ENCODE measurements at regions not wholly inside any gene's neighbourhood (a gene's known extent, or its start where the extent isn't known, plus 50 kb on each side); places are given as distances from the start of the nearest gene placed in this dataset.
"Not testable (repeated sequence)": the region's sequence is repeated elsewhere in the genome, so short reads cannot be mapped to it uniquely, and the experiment has no call there.

DNA sequence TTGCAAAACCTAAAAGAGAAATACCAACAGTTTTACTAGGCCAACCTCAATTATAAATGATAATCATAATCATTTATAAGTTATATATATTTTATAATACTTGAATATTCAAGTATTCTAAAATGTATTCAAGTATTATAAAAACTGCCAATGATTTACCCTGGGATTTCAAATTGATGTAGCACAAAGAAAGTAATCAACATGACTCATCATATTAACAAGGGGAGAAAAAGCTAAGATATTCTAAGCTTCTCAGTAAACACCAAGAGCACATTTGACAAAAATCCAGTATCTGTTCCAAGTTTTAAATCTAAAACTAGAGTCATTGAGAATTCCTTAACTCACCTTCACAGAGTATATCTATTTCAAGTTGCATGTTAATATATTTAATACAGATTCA lies 56.1 kb downstream of the CAPZA3 start:
- no peak for DNase-seq (ENCODE audit: extremely low read depth, low read depth, low spot score)

DNA sequence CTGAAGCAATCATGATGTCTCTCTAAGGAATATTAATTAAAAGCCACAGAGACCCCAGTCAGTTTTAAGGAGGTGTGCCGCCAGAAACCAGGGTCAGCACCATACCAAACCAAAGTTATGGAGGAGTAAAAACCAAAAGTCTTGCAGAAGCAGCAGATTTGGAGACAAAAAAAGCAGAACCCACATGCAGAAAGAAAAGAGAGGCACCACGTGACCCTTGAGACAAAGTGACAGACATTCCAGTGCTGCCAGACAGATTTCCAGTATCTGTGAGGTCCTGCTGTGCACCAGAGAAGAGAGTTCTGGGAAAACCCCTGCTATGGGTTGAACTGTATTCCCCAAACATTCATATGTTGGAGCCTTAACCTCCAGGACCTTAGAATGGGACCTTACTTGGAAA lies 59.7 kb downstream of the CAPZA3 start:
- no peak for DNase-seq (ENCODE audit: extremely low read depth, low read depth, low spot score)

DNA sequence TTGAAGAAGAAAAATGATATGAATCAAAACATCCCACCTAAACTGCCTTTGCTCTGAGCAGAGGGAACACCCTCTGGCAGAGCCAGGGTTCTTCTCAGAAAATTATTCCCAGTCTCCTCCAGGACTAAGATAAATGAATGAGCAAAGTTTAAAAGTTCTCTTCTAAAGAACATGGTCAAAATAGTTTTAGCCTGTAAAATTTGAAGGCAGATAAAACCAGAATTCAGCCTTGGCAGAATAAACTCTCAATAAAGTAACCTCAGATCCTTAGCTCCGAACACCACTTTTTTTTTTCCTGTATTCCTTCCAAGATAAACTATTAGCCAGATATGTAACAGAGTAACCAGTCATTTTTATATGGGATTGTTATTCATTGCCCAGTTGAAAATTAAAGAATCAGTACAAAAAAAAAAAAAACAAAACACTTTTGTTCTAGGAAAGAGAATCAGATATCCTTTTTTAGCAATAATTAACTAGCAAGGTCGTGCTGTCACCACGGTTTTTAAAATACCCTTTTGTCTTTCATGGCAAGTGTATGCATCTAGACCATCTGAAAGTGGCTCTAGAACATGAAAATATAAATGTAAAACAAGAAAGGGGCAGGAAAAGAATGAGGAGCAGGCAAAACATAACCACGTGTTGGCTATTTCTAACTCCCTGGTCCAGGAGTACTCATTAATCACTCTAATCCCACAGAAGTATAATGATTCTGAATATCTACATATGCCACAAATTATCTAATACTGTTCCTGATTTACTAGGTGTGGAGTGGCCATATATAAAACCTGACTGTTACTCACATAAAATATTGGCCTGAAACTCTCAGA lies 60.8 kb downstream of the CAPZA3 start:
- no peak for DNase-seq (ENCODE audit: extremely low read depth, low read depth, low spot score)

DNA sequence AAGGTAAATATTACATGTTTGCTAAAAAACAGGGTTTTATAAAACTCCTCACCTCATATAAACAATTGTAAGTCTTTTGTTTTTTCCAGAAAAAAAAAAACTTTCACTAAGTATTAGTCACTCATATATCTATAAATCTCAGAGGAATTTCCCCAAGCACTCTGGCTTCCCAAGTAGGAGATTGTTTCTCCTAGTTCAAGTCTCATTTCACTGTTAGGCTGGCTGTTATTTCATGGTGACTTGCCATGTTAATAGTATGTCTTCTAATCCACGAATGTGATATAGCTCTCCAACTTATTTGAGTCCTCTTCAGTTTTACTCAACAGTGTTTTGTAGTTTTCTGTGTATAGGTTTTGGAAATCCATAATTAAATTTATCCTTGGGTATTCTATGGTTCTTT lies 61.6 kb downstream of the CAPZA3 start:
- no peak for DNase-seq (ENCODE audit: extremely low read depth, low read depth, low spot score)

DNA sequence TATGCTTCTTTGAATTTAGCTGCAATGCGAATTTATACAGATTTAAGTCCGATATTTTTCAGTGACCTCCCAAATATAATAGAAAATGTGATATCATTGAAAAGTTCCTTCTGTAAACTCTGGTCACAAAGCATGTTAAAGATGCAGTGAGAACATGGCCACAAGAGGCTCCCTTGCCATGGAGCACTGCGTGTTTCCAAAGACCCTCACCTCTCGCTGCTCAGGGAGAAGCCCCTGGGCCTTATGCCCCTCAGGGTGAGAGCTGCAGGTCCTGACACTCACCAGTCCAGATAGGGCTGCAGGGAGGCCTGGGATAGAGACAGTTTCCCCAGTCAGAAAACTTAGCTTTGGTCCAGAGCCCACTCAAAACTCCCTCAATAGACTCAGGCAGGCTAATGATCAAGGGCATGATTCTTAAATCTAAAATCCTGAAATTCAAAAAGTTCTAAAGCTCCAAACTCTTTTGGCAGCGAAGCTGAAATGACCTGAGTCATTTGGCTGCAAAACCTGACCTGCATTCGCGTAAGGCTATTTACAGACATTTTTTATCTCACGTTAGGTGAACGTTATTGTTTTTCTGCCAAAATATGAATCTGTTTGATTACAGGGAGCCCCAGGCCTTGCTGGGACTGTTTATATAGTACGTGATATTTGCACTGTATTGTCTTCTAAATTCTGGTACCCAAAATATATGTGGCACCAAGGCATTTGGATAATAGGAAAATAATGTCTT lies 67.8 kb downstream of the CAPZA3 start:
- DNase-seq (ENCODE audit: extremely low read depth, low read depth, low spot score) = no peak

DNA sequence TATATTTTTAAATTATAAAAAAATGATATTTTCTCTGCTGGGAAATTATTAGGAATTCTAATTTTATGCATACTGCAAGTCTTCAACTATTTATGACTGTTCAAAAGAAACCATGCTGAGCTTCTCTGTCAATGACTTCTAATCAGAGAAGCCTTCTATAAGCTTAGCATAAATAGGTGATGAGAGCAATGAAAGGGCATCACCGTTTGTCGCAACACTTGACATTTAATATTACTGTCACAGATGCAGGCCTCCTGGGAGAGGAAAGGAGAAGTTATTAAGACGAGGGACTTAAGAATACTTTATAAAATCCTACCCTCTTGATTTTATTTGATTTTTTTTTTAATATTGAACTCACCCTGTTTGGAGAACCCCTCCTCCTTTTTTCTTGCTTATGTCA lies 69.8 kb downstream of the CAPZA3 start:
- no peak for DNase-seq (ENCODE audit: extremely low read depth, low read depth, low spot score)

DNA sequence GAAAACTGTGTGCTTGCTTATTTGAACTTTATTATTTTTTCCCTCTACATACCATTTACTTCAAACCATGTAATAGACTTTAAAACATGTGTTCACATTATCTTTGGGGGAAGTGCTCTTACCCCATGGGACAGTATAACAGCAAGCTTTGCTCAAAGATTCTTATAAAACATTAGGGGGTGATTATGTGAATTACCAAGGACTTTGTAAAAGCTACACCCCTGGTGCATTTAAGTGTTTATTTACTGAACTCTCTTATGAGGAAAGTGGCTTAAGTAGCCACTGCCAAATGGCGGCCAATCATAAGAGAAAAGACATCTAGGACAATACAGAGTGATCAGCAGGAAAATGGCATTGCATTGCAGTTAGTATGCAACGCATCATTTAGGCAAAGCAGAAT lies 70.3 kb downstream of the CAPZA3 start:
- DNase-seq (ENCODE audit: extremely low read depth, low read depth, low spot score) = no peak

DNA sequence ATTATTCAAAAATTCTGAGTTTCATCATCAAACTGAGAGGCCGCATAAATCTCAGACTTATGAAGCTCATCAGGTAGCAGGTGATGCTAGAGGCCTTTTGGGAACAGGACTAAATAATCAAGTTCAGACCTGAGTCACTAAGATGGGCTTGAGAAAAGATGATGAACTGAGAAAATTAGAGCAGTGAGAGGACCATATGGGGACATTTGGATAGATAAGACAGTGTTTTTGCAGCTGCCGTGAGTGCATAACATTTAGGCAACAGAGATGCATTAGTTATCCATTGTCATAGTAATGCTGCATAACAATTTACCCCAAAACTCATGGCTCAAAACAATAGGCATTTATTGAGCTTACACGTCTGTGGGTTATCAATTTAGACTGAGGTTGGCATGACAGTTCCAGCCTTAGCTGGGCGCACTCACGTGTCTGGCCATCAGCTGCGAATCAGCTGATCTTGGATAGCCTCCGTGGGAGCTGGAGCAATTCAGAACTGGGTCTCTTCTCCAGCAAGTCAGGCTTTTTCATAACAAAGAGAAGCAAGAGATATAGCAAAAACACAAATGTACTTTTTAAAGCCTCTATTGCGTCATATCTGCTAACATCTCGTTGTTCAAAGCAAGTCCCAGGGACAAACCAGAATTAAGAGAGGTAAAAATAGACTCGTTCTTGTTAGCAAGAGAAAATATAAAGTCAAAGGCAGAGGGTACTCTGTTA lies 72.8 kb downstream of the CAPZA3 start:
- no peak for DNase-seq (ENCODE audit: extremely low read depth, low read depth, low spot score)

DNA sequence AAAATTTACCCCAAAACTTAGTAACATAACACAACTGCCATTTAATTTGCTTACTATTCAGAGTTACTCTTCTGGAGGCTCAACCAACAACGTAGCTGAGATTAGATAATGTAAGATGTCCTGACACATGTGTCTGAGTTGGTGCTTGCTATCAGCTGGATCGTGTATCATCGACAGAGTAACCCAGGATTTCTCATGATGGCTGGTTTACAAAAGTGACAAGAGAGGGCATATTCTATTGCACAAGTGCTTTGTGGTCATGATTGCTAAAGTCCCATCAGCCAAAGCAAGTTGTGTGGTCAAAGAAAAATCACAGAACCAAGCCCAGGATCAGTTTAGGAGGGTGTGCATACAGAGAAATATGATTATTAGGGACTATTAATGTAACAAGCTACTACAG lies 73.4 kb downstream of the CAPZA3 start:
- no peak for DNase-seq (ENCODE audit: extremely low read depth, low read depth, low spot score)

DNA sequence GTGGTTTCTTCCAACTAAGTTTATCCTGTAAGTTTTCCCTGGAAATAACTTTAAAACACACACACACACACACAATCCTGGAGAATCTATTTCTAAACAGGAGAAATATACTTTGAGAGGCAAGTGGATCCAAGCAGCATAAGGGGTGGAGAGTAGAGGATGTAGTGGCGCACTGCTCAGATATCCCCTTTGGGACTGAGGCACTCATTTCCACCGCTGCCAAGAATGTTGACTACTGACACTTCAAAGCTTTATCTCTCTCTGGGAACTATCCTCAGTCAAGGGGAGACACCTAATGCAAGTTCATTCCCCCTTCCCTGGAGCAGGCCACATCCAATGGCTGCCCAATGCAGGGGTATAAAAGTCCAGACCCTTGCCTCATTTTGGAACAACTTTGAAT lies 75.8 kb downstream of the CAPZA3 start:
- DNase-seq (ENCODE audit: extremely low read depth, low read depth, low spot score) = no peak

DNA sequence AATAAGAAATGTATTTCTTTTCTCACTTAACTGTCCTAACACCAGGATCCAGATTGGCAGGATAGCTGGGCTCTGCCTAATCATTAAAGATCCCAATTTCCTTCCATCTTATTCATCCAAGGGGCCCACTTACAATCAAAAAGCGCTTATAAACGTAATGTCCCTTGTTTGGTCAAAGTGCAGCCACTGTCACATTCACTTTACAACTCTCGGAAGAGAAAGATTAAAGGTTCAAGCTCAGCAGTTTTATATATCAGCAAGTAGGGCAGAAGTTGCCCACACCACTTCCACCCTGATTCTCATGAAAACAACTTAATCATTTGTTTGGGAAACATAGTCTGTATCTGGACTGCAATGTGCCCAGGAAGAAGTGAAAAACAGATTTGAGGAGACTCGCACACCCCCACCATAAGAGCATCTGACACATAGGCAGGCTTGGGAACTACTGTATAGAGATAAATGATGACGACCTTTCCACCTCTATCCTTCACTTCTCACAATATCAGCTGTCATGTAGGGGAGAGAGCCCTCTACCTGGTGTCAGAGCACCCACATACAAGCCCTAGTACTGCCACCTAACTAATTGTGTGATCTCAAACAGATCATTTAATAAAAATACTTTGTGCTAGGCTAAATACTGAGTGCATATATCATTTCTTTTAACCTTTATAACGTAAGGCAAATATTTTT lies 80.8 kb downstream of the CAPZA3 start:
- DNase-seq (ENCODE audit: extremely low read depth, low read depth, low spot score) = no peak

DNA sequence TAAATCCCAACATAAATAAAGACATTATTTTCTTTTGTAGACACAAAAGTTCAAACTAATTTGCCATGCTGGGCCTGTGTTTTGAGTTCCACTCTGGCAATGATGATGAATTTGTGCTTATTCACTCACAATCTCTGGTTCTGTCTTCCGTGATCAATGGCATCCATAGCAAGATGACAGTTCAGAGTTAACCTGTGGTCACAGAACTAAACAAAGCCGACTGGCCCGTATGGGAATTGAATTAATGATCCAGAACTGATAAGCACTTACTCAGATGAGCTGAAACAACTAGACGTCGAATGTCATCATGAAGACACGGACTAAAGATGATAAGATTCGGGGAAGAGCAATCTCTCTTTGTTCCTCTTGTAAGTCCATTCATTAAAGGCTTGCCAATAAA lies 81.6 kb downstream of the CAPZA3 start:
- DNase-seq (ENCODE audit: extremely low read depth, low read depth, low spot score) = no peak

DNA sequence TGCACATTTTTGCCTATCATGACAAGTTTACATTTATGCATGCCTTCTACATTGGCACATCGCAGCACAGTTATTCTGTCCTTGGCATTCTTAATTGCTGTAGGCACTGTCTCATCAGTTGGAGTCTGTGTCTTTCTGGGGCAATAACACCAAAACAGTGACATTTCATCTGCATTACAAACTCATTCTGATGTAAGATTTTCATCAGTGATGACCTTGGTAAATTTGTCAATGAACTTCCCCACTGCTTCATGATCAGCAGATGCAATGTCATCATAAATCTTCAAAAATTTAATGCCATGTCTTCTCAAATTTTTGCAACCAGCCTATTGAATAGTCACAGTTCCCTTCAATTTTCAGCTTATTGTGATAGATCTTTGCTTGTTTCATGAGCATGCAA lies 85.5 kb downstream of the CAPZA3 start:
- DNase-seq (ENCODE audit: extremely low read depth, low read depth, low spot score) = no peak

DNA sequence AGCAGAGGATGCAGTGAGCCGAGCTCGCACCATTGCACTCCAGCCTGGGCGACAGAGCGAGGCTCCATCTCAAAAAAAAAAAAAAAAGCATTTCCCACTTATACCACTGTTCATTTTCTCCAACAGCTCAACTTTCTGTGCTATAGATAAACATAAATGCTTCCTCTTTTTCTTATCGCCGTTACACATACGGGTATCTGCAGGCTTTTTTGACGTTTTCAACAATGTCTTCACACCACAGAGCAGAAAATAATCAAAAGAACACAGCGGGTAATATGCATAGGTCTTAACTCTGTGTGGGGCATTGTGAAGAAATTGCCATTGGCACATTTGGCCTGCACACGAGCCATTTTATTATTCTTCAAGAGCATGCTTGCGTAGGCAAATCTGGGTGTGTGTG lies 86.4 kb downstream of the CAPZA3 start:
- no peak for DNase-seq (ENCODE audit: extremely low read depth, low read depth, low spot score)

DNA sequence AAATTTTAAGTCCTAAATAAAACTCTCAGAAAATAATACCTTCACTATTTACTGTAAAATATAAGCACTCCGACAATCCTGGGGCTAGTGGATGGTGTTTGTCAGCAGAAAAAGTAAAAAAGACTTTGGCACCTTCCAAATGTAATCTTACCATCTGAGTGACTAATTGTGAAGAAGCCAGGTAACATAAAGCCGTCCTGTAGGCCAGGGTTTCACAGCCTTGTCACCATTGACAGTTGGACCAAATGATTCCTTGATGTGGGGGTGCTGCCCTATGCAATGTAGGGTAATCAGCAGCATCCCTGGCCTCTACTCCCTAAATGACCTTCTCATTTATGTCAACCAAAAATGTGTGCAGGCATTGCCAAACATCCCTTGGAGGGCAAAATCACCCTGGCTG lies 87.2 kb downstream of the CAPZA3 start:
- no peak for DNase-seq (ENCODE audit: extremely low read depth, low read depth, low spot score)

DNA sequence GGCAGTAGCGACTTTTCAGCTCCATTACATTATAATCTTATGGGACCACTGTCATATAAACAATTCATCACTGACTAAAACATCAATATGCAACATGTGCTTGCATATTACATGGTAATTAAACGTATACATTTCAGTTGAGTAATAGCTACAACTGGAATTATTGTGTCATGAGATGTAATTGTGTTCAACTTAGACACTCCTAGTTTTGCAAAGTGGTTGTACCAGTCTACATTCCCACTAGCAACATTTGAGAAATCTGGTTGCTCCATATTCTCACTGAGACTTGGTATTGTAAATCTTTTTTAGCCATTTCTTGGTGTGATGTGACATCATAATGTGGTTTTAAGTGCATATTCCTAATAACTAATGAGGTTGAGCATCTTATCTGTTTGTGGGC lies 90.0 kb downstream of the CAPZA3 start:
- no peak for DNase-seq (ENCODE audit: extremely low read depth, low read depth, low spot score)

DNA sequence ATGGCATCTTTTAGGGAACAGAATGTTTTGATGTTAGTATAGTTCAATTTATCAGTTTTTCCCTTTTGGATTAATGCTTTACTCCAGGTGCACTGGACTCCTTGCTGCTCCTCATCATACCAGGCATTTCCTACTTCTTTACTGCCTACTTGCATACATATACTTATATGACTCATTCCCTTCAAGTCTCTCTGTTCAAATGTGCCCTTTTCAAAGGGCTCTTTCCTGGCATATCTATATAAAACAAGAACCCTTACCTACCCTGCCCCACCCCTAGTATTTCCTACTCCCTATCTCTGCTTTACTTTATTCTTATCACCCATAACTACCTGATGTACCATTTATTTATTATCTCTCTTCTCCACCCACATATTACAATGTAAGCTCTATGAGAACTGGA lies 90.6 kb downstream of the CAPZA3 start:
- no peak for DNase-seq (ENCODE audit: extremely low read depth, low read depth, low spot score)

DNA sequence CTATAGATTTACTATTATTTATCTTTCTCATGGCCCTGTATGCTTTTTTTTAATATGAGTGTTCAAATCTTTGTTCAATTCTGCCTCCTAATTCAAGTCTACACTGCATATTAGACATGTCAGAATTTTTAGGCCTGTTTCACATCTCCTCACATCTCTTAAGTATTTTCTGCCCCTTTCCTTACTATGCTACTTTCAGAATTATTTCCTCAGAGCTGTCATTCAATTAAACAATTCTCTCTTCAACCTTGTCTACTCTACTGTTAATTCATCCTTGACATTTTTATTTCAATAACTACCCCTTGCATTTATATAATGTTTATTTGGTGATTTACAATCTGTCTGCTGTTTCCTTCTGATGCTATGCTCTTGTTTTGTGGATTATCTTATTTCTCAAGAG lies 91.1 kb downstream of the CAPZA3 start:
- DNase-seq (ENCODE audit: extremely low read depth, low read depth, low spot score) = no peak

DNA sequence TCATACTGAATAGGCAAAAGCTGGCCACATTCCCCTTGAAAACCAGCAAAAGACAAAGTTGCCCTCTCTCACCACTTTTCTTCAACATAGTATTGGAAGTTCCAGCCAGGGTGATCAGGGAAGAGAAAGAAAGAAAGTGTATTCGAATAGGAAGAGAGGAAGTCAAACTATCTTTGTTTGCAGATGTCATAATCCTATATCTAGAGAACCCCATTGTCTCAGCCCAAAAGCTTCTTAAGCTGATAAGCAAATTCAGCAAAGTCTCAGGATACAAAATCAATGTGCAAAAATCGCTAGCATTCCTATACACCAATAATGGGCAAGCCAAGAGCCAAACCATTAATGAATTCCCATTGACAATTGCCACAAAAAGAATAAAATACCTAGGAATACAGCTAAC lies 95.0 kb downstream of the CAPZA3 start:
- not testable (repeated sequence) for DNase-seq (ENCODE audit: extremely low read depth, low read depth, low spot score)

DNA sequence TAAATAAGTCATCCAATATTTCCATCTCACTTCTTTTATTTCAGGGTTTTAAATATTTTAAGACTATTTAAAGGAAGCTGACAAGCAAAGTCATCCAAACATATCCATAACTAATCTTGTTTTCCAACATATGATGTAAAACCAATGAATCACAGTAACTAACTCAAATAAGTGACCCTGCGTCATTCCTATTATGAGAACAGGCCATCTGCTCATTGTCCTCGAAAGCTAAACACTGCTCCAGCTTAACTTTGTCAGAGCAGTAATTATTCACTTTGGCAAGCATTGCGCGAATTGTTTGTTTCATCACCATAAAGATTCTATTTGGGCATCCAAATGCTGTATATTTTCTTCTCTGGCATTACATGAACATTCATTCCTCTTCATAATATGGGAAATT lies 99.1 kb downstream of the CAPZA3 start:
- DNase-seq (ENCODE audit: extremely low read depth, low read depth, low spot score) = no peak

DNA sequence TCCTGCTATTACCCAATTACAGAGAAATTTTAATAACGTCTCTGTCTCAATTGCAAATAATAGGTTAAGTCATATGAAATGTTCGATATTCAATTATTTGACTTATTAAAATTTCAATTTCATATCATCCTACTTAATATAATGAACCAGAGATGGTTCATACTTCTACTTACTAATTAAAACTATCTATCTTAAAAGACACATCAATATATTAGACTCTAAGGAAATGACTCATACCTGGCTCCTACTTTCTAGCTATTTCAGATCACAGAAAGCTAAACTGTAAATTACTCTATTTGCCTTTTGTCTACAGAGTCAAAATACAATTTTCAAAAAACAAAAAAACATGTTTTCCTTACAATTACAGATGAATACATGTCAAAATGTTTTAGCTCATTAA lies 99.6 kb downstream of the CAPZA3 start:
- no peak for DNase-seq (ENCODE audit: extremely low read depth, low read depth, low spot score)

All from glomerular endothelial cell (primary cell).